ENCODE measurements at regions not wholly inside any gene's neighbourhood (a gene's known extent, or its start where the extent isn't known, plus 50 kb on each side); places are given as distances from the start of the nearest gene placed in this dataset.

DNA sequence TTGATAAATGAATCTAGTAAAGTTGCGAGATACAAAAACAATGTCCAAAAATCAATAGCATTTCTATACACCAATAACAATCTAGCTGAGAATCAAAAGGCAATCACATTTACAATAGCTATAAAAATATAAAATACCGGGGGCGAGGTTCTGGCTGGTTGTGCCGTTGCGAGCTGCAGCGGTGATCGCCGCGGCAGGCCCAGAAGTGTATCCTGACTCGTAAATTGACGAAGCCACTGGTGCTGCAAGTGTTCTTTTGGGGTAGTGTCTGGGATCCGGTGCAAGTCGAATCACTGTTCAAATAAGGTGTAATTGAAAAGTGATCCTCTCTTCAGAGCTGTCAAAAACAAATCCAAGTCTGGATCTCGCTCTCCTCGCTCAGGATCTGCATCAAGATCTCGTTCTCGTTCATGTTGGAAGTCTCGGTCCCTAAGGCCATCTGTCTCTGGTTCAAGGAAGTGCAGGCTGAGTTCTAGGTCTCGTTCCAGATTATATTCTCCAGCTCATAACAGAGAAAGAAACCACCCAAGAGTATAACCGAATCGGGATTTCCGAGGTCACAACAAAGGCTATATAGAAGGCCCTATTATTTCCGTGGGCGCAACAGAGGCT lies 80.1 kb upstream of the STT3B start:
- Histone ChIP-seq H3K9me3 (peaks cover 0 to 5% (median 0%) of the 10 kb centered on the region in 3 donors), H3K36me3 (no peaks in the 10 kb centered on the region), H3K4me3 (no peak overlapping the region), H3K27me3 (no peaks in the 10 kb centered on the region), H3K27ac (no peak overlapping the region), H3K4me1 (no peaks in the 10 kb centered on the region)
- 91 to 92% methylated on average over 15 to 24 of the region's 24 CpGs for WGBS, 2 donors (ENCODE audit: low coverage in 1 of 2)
- ATAC-seq: no peak
- no peak for TF ChIP-seq EP300 (IDR thresholded peaks at IDR 0.05)
- TF ChIP-seq POLR2A (IDR thresholded peaks at IDR 0.05): no peak
- TF ChIP-seq, protein P1, sequence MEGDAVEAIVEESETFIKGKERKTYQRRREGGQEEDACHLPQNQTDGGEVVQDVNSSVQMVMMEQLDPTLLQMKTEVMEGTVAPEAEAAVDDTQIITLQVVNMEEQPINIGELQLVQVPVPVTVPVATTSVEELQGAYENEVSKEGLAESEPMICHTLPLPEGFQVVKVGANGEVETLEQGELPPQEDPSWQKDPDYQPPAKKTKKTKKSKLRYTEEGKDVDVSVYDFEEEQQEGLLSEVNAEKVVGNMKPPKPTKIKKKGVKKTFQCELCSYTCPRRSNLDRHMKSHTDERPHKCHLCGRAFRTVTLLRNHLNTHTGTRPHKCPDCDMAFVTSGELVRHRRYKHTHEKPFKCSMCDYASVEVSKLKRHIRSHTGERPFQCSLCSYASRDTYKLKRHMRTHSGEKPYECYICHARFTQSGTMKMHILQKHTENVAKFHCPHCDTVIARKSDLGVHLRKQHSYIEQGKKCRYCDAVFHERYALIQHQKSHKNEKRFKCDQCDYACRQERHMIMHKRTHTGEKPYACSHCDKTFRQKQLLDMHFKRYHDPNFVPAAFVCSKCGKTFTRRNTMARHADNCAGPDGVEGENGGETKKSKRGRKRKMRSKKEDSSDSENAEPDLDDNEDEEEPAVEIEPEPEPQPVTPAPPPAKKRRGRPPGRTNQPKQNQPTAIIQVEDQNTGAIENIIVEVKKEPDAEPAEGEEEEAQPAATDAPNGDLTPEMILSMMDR (IDR thresholded peaks at IDR 0.05): no peak
- no peak for TF ChIP-seq POLR2AphosphoS5 (IDR thresholded peaks at IDR 0.05)

DNA sequence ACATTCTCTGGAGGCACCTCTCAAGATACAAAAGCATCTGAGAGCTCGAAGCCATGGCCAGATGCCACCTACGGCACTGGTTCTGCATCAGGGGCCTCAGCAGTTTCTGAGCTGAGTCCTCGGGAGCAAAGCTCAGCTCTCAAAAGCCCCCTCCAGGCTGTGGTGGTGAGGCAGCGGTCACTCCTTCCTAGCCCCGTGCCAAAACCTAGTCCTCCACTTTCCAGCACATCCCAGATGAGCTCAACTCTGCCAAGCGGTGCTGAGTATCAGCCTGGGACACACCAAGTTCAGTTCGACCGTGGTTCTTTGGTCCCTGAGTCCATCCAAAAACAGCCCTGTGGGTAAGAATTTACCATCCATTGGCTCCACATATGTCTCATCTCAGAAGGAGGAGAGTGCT lies 79.3 kb upstream of the STT3B start:
- no peak overlapping the region for H3K27ac ChIP-seq
- TF ChIP-seq POLR2A (IDR thresholded peaks at IDR 0.05) (no peak), POLR2AphosphoS5 (IDR thresholded peaks at IDR 0.05) (no peak), EP300 (IDR thresholded peaks at IDR 0.05) (no peak)
- TF ChIP-seq, protein P1 (IDR thresholded peaks at IDR 0.05): no peak
- no peaks in the 10 kb centered on the region for H3K4me1 ChIP-seq
- ATAC-seq: no peak
- WGBS, 2 donors (ENCODE audit: low coverage in 1 of 2): no CpG with 5 or more reads among the region's 8 CpGs
- peaks cover 0 to 5% (median 0%) of the 10 kb centered on the region in 3 donors for H3K9me3 ChIP-seq
- no peaks in the 10 kb centered on the region for H3K36me3 ChIP-seq
- H3K27me3 ChIP-seq: no peaks in the 10 kb centered on the region
- no peak overlapping the region for H3K4me3 ChIP-seq

DNA sequence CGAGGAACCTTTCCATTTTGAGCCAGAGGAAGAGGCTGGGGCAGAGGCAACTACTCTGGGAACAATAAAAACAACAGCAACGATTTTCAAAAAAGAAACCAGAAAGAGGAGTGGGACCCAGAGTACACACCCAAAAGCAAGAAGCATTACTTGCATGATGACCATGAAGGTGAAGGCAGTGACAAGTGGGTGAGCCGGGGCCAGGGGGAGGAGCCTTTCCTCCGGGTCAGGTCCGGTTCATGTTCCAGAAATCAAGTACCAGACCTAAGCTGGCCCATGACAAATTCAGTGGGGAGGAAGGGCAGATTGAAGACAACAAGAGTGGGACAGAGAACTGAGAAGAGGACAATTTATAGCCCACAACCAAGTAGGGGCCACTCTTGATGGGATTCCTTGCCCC lies 77.2 kb upstream of the STT3B start:
- no peaks in the 10 kb centered on the region for H3K36me3 ChIP-seq
- H3K9me3 ChIP-seq: peaks cover 0 to under 1% (median 0%) of the 10 kb centered on the region in 3 donors
- TF ChIP-seq POLR2AphosphoS5 (IDR thresholded peaks at IDR 0.05) (no peak), POLR2A (IDR thresholded peaks at IDR 0.05) (no peak)
- no peak overlapping the region for H3K4me3 ChIP-seq
- no peak for ATAC-seq
- 84 to 94% methylated on average over 4 to 5 of the region's 5 CpGs for WGBS, 2 donors (ENCODE audit: low coverage in 1 of 2)
- H3K27me3 ChIP-seq: no peaks in the 10 kb centered on the region
- no peak overlapping the region for H3K27ac ChIP-seq
- H3K4me1 ChIP-seq: no peaks in the 10 kb centered on the region

DNA sequence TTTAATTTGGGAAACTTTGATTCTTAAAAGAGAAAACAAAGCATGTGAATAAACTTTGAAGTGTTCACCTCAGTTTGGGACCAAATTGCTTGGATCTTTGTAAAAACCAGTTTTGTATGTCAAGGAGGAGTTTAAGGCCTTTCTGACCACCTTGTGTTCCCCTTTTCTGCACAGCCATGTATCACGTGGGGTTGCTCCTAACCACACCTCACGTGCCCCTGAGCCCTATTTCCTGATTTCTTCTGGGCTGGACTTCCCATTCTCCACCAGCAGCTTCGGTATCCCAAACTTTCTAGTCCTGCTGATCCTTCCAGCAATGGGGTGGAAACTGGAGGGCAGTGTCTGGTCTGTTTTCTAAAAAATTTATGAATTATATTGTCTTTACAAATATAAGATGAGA lies 76.4 kb upstream of the STT3B start:
- Histone ChIP-seq H3K27me3 (no peaks in the 10 kb centered on the region), H3K4me1 (no peaks in the 10 kb centered on the region), H3K4me3 (no peak overlapping the region), H3K27ac (no peak overlapping the region), H3K36me3 (no peaks in the 10 kb centered on the region), H3K9me3 (peaks cover 0 to 5% (median 0%) of the 10 kb centered on the region in 3 donors)
- ATAC-seq: no peak
- WGBS, 2 donors (ENCODE audit: low coverage in 1 of 2): 73 to 86% methylated on average over 3 of the region's 3 CpGs
- TF ChIP-seq, protein P1 (IDR thresholded peaks at IDR 0.05): no peak
- TF ChIP-seq POLR2A (IDR thresholded peaks at IDR 0.05): no peak
- TF ChIP-seq POLR2AphosphoS5 (IDR thresholded peaks at IDR 0.05): no peak
- TF ChIP-seq EP300 (IDR thresholded peaks at IDR 0.05): no peak

DNA sequence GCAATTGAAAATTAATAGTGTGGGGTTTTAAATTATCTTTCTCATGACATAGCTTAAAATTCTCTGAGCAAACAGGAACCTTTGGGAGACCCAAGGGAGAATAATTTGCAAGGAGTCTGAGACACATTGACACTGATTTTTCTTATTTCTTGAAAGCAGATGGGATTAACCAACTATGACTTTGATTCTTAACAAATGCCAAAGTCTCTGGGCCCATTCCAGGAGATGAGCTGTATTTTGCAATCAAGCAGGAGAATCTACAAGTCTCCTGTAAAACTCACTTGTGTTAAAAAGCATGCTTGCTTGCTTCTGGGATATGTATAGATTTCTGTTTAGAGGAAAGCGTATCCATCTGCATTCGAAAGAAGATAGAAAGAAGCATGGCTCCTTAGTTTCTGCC lies 71.3 kb upstream of the STT3B start:
- Histone ChIP-seq H3K36me3 (no peaks in the 10 kb centered on the region), H3K4me3 (no peak overlapping the region), H3K27me3 (no peaks in the 10 kb centered on the region), H3K27ac (no peak overlapping the region), H3K9me3 (peaks cover 0 to 5% (median 0%) of the 10 kb centered on the region in 3 donors), H3K4me1 (peaks cover 0 to 4% (median 0%) of the 10 kb centered on the region in 3 donors)
- TF ChIP-seq POLR2AphosphoS5 (IDR thresholded peaks at IDR 0.05): no peak
- no peak for TF ChIP-seq POLR2A (IDR thresholded peaks at IDR 0.05)
- TF ChIP-seq, protein P1 (IDR thresholded peaks at IDR 0.05): no peak
- TF ChIP-seq EP300 (IDR thresholded peaks at IDR 0.05): no peak
- ATAC-seq: no peak
- 94 to 96% methylated on average over 2 of the region's 2 CpGs for WGBS, 2 donors (ENCODE audit: low coverage in 1 of 2)
